HG03175 (cell line): ENCODE measurements at regions not wholly inside any gene's neighbourhood (a gene's known extent, or its start where the extent isn't known, plus 50 kb on each side); places are given as distances from the start of the nearest gene placed in this dataset.

Experiments
- ATAC-seq: cut with Tn5 transposase; IDR thresholded peaks from one replicate; pipeline ENCODE4 v1.9.1; 2021; ENCODE audit warnings: mild to moderate bottlenecking, moderate library complexity; ENCODE audit not compliant: unreplicated experiment

DNA sequence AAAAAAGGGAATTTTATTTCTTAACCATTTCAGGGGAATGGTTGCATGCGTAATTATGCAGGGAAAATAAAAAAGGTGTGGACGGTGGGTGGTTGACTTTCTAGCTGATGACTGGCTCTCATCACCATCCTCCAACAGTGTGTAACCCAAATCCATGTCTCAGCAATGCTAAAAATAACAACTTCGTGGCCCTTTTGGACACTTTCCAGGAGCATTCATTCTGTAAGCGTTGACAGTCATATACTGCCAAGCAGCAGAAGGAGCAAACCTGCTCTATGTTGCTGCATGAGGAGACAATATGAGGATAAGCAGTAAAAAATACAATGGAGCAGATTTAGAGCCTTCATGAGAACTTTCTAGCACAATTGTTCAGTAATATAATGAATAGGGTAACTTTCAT, 189.1 kb downstream of the ANXA2 start:
- no peak for ATAC-seq

DNA sequence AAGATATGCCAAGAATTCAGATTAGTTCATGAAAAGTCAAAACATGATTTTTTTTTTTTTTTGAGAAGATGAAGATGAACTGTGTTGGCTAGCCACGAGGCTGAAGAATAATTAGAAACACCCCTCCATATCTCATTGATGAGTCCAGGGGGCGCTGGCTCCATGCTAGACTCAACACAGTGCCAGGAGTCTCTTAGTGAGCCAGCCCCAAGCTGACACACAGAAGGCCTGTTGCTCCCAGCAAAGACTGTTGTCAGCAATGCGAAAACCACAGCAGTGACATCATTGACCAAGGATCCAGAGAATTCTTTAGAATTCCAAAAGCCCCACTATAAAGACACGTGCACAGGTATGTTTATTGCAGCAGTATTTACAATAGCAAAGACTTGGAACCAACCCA, 185.2 kb downstream of the ANXA2 start:
- ATAC-seq, result no peak

DNA sequence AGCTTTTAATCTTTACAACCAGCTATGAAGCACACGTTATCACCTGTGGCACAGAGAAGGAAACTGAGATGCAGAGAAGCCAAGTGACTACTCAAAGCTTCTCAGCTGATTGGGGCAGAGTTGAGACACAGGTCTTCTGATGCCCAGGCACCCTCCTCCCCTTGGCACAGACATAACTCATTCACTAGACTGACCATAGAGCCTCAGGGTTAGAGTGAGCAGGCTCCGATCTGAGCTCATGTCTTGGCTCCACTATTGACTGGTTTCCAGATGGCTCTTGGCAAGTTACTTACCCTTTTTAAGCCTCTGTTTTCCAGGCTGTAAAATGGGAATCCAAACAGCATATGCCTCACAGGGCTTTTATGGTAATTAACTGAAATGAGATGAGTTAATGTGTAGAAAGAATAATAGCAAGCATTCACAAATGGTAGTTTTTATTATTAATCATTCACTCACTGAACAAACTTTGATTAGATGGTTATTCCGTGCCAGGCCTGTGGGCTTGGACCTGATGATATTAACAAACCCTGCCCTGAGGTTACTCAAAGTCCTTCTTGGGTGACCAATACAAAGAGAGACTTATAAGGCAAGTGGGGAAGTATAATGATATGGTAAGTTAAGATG, 184.3 kb downstream of the ANXA2 start:
- ATAC-seq, result no peak

DNA sequence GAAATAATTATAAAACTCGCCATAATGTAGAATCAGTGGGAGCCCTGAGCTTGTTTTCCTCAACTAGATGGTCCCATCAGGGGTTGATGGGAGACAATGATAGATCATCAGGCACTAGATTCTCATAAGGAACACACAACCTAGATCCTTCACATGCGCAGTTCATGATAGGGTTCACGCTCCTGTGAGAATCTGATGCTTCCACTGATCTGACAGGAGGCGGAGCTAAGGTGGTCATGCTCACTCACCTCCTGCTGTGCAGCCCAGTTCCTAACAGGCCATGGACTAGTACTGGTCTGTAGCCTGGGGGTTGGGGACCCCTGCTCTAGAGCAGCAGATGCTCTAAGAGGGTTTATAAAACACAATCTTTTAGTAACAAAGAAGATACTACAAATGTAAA, 183.6 kb downstream of the ANXA2 start:
- no peak for ATAC-seq

DNA sequence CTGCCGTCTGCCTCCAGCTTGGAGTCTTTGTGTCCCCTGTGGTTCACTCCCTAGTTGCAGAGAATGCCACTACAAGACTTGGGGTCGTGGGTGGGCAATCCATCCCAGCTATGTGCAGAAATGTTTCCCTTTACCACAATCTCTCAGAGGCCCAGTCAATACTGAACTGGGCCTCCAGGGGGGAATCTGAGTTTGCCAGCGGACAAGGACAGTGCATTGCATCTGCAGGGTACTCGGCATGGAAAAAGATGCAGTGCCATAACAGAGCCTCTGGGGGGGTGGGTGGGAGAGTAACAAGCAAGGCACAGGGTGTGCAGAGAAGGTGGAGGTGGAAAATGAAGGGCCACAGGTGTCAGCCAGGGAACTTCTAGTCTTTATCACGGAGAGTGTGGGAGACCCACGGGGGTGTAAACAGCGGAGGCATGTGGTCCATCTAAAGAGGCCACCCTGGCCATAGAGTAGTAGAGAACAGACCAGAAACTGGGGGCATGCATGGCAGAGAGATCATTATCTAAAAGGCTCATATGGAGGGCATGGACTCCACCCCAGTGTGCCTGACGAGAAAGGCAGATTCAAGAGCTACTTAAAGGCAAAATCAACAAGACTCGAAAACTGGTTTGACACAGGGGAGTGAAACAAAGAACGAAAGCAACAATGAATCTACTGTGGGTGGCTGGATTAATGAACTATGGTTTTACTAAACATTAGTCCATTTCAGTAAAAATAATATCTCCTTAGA, 182.4 kb downstream of the ANXA2 start:
- no peak for ATAC-seq

DNA sequence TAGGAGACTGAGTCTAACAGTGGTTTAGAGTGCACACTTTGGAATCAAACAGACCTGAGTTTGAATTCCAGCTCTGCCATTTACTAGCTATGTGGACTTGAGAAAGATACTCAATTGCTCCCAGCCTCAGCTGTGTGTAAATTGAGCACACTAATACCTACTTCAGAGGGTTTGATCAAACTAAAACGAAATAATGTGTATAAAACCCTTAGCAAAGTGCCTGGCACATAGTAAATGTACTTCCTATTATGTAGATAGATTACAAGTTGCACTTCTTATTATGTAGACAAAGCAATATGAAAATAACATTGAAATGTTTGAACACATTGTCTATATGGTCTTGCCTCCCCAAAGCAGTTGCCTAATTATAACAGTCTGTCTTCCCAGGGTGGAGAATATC, 180.6 kb downstream of the ANXA2 start:
- no peak for ATAC-seq

DNA sequence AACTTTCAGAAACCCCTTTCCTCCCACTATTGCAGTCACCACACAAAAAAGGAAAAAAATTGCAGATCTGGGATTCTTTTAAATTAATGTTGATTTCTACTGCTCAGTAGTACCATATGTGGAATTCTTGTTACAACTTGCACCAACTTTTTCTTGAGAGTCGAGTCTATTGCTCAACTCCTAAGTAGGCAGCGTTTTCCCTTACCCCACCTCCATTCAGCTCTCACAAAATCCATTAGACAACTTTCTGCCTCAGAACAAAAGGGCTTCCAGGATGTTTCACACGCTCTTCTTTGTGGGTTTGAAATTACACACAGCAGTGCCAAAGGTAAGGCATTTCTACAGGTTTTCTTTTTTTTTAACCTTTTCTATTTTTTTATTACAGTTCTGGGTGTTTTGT, 179.5 kb downstream of the ANXA2 start:
- ATAC-seq, result no peak

DNA sequence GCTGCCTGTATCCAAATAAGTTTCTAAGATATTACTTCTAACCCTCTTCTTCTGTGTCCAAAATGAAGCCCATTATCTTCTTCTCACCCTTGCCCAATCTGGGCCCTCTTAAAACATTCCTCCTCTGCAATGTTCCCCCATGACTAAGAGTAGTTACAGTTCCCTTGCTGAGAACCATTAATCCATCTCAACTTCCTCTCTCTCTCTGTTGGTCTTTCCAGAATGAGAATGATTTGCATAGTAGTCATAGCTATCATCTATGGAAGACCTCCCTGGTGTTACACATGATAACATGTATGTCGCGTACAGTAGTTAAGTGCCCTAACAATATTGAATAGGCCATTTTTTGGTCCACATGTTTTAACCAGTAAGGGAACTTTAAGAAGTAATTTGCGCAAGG, 177.9 kb downstream of the ANXA2 start:
- ATAC-seq, result no peak

DNA sequence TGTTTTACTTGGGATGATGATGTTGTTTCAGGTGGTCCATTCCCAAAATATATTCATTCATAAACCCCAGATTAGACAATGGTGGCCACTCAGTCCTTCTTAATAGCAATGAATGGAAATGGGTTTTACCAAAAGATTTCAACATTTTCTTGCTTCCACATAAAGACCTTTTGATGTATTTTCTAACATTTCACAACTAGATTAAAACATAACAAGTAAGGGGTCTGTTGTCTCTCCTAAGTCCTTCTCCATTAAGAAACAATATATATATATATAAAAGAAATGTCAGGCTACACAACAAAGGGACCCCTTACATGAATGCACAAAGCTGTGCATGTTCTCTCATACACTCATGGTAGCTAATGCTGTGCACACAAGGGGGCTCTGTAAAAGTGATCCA, 176.4 kb downstream of the ANXA2 start:
- ATAC-seq, result no peak

DNA sequence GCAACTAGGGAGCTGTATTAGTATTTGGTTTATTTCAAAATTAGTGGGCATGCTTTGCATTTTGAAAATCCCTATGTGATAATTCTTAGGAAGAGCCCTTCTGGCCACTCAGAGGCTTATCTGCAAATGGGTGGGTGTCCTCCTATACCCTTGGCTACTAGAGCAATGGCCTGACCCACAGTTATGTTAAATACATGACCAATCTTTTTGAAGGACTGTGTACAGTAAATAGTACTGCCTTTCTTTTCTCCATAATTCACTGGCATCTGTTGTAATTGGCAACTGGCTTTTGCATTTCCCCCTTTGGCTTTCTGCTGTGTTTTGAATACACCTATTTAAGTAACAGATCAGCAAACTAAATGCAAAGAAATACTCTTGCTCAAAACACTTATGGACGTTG, 175.4 kb downstream of the ANXA2 start:
- no peak for ATAC-seq

DNA sequence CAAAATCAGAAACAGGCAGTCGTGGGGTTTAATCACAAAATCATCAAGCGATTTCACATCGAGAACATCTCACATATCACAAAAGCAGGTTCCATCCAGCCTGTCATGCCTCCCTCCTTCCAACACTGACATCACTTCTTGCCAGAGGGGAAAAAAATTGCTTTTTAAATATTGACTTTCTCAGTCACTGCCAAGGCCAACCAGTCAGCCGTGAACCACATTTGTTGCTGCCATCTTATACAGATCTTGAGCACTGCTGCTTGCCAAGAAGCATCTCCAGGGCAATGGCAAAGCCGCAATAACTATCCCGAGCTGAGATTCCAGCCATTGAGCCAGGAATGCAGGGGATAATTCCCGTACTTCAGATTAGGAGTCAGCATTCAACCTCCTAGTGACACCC, 174.6 kb downstream of the ANXA2 start:
- no peak for ATAC-seq

DNA sequence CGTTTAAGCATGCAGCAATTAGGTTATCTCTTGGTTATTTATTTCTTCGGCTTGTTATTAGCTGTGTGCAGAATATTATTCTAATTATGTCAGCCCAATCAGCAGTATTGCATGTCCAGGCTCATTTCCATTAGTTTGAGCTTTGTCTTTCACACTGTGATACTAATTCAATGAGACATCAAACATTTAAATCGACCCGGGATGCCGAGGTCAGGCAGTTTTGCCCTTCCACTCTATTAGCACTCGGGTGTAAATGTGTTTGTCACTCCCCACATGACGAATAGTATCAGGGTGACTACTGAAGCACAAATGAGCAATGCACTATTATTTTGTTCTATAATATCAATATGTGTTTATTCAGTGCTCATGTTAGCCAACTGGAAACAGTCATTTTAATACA, 170.9 kb downstream of the ANXA2 start:
- ATAC-seq, result no peak

DNA sequence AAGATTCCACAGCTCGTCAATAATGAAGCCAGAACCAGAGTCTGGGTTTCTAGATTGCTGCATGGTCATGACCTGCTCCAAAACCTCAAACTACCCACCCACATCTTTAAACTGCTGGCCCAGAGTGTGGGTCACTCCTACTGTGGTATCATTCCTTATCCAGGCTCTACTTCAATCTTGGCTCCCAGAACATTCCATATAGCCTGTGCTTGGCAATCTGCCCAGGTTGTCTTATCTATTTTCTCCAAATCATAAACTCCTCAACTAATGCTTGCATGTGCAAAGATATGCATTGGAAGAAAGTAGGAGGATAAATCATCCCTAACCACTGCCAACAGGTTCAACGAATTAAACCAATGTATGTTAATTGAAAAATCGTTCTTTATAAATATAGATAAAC, 169.7 kb downstream of the ANXA2 start:
- no peak for ATAC-seq

DNA sequence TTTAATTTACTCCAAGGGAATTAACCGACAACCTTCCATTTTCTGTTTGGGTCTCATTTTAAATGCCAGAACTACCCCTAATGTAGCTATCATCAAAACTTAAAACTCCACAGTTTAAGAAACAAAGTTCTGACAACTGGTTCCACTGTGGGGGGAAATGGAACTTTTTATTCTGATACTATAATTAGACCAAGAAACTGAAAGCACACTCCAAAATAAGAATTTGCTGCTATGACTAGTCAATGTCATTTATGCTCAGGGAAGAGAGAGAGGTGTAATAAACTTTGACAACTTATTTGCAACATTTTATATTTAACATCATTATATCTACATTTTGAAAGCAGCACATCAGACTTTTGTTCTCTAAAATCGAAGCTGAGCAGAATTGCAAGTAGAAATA, 169.2 kb downstream of the ANXA2 start:
- ATAC-seq, result no peak

DNA sequence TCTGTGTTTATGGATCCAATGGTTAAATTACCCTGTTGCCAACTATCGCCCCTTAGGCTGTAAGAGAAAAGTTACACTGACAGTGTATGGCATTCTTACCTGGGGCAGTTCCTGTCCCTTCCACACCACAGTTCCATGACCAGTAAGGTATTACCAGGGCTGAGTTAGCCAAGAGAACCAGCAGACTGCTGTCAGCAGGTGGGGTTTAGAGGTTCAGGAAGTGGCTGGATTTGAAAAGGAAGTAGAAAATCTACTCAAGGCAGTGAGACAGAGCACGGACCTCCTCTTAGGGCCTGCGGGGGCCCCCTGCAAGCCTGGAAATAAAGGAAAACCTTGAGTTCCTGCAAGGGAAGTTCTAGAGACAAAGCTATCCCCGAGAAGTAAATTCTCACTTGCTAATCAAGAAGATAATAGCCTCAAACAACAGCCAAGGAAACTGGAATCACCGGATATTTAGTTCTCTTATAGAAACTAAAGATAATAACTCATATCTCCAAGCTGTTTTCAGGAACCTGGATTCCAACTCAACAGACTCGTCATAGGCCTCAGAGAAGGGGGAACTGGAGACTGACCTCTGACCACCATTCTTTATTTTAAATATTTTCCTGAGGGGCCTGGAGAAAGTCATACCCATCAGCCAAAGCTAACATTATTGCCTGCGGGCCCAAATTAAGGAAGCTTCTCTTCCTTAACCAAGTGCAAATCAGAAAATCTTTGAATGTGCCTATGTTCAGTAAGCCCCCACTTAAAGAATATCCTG, 161.7 kb downstream of the ANXA2 start:
- ATAC-seq, result no peak

DNA sequence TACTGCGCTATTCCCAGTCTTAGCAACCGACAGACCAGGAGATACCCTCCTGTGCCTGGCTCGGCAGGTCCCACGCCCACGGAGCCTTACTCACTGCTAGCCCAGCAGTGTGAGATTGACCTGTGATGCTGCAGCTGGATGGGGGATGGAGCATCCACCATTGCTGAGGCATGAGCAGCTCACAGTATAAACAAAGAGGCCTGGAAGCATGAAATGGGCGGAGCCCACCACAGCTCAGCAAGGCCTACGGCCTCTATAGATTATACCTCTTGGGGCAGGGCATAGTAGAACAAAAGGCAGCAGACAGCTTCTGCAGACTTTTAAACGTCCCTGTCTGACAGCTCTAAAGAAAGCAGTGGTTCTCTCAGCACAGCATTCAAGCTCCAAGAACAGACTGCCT, 160.3 kb downstream of the ANXA2 start:
- no peak for ATAC-seq

DNA sequence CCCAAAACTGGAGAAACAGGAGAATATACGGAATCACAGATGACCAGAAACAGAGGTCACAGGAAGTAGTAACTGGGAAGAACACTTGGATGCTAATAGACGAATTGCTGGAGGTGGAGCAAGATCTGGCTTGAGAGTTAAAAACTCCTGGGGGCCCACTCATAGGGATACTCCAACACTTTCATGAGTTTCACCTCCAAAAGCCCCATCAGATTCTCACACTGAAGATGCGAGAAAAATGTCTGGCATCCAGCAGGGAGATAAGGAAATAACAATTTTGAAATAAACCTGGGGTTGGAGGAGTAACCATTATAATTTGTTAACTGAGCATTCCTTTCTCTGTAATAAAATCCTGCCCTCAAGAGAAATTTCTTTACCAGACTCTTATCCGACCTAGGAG, 154.0 kb downstream of the ANXA2 start:
- no peak for ATAC-seq

DNA sequence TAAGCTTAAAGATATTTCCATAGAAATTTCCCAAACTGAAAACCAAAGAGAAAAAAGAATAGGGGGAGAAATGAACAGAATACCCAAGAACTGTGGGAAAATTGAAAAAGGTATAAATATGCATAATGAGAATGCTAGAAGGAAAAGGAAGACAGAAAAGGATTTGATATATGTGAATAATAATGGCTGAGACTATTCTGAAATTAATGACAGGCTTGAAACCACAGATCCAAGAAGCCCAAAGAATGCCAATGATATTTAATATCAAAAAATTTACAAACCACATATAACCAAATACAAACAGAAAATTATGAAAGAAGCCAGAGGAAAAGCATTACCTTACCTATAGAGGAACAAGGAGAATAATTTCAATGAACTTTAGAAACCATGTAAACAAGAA, 153.0 kb downstream of the ANXA2 start:
- no peak for ATAC-seq

DNA sequence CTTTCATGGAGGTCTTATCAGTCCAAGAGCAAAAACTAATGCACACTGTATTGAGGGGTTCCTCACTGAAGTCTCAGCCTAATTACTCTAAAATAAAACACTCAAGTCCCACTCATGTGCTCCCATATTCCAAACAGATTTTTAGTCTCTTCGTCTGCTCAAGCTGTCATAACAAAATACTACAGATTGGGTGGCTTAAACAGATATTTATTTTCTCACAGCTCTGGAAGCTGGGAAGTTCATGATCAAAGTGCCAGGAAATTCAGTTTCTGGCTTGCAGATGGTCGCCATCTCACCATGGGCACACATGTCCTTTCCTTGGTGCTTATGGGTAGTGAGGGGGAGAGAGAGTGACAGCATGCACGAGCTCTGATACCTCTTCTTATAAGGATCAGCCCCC, 147.5 kb downstream of the ANXA2 start:
- no peak for ATAC-seq

DNA sequence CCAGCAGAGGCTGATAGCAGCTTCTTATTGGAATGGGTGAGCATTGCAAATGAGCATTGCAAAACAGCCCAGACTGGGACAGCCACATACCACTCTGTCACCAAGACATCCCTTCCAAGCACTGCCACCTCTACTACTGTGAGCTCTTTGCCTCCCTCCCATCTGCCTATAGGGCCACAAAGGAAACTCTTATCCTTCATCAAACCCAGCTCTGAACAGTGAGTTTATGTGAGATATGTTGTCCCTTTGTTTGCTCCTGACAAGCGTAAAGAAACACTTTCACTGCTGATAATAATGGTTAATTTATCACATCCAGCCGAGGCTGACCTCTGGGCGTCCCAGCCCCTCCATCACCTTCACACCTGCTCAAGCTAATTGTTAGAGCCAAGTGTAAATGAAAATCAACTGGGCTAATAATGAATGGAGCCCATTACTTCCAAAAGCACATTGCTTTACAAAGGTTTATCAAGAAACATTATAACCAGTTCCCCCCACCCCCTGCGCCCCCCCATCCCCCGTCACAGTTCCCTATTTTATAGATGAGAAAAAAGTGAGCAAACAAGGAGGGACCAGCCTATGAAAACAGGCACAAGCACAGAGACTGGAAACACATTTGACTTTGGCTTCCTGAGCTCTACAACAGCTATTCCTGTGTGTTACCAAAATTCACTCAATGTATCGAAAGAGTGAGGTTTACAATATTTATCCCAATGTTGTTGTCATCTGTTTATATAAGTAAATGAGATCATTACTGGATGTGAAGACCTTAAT, 146.3 kb downstream of the ANXA2 start:
- ATAC-seq, result no peak

DNA sequence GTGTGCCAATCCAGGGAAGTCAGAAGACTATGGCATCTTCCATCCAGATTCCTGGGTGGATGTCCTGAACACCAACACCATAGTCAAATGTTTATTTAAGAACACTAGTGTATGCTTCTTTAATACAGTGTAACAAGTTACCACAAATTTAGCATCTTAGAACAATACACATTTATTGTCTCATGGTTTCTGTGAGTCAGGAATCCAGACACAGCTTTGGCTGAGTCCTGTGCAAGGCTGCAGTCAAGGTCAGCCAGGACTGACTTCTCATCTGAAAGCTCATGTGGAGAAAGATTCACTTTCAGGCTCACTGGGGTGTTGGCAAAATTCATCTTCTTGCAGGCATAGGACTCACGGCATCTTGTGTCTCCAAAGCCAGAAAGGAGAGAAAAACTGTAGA, 143.4 kb downstream of the ANXA2 start:
- no peak for ATAC-seq

DNA sequence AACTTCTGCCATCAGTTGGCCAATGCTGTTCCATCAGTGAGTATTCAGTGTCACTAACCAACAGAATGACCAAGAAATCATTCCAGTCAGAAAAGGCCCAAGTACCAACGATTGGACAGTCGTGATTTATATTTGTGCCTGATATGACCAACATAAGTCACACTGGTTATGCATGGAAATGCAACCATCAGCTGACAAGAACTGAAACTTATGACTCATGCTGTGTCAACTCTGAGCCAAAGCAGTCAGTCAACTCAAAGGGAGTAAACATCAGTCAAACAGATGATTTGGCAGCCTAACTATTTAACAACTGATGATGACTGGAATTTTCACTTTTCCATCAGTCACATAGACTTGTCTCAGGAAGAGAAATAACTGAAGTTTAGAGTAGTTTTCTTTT, 142.4 kb downstream of the ANXA2 start:
- ATAC-seq, result peak; percentile 70
